NCI-H1694 (cell line): ENCODE measurements at regions not wholly inside any gene's neighbourhood (a gene's known extent, or its start where the extent isn't known, plus 50 kb on each side); places are given as distances from the start of the nearest gene placed in this dataset.
"Not testable (repeated sequence)": the region's sequence is repeated elsewhere in the genome, so short reads cannot be mapped to it uniquely, and the experiment has no call there.

Experiments
- DNase-seq: peaks from one replicate; lab custom pipeline; 2025; lab: John Stamatoyannopoulos, UW

GRCh38 chr6:57860481-57861315 is 543.3 kb downstream of the PRIM2 start:
- not testable (repeated sequence) for DNase-seq

GRCh38 chr6:57870083-57870482 is 552.7 kb downstream of the PRIM2 start:
- not testable (repeated sequence) for DNase-seq

DNA sequence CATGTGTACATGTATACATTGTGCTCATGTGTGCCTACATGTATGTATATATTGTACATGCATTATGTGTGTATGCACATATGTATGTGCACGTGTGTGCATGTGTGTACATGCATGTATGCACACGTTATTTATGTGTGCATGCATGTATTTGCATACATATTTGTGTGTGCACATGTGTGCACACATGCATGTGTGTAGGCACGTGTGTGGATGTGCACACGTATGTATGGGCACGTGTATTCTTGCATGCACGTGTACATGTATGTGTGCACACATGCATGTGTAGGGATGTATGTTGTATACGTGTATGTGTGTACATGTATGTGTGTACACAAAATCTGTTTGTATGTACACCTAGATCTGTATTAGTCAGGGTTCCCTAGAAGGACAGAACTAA is 556.0 kb downstream of the PRIM2 start:
- not testable (repeated sequence) for DNase-seq

DNA sequence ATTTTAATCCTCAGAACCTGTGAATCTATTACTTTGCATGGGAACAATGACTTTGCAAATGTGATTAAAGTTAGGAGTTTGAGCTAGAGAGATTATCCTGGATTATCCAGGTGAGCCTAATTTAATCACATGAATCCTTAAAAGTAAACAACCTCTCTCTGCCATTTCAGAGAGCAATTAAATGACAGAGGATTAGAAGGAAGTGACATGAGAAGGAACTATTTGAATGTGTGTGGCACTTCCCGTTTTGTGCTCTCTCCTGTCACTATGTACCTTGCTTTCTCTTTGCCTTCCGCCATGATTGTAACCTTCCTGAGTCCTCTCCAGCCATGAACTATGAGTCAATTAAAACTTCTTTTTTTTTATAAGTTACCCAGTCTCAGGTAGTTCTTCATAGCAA is 559.2 kb downstream of the PRIM2 start:
- not testable (repeated sequence) for DNase-seq

GRCh38 chr6:57877729-57878128 is 560.3 kb downstream of the PRIM2 start:
- DNase-seq, result not testable (repeated sequence)

DNA sequence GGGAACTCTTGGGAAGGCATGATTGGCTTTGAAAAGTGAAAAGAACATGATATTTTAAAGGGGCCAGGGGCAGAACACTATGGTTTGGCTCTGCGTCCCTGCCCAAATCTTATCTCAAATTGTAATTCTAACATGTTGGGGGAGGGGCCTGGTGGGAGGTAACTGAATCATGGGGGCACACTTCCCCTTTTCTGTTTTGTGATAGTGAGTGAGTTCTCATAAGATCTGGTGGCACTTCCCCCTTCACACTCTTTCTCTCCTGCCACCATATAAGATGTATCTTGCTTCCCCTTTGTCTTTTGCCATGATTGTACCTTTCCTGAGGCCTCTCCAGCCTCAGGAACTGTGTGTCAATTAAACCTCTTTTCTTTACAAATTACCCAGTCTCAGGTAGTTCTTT is 561.4 kb downstream of the PRIM2 start:
- not testable (repeated sequence) for DNase-seq

DNA sequence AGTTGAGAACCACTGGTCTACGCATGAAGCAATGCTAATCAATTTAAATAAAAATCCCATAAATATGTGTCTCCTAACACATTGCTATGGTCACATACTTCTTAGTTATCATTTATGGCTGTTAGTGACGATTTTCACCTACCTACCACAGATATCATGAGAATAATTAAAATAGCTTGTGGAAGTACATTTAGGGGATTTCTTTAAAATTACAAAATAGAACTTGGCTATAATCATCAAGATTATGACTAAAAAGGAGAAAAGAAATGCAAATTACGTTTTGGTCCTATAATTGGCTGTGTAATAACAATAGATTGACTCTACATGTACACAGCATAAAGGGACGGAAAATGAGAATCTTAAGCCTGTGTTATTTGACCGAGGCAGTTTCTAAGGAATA is 581.4 kb downstream of the PRIM2 start:
- not testable (repeated sequence) for DNase-seq

DNA sequence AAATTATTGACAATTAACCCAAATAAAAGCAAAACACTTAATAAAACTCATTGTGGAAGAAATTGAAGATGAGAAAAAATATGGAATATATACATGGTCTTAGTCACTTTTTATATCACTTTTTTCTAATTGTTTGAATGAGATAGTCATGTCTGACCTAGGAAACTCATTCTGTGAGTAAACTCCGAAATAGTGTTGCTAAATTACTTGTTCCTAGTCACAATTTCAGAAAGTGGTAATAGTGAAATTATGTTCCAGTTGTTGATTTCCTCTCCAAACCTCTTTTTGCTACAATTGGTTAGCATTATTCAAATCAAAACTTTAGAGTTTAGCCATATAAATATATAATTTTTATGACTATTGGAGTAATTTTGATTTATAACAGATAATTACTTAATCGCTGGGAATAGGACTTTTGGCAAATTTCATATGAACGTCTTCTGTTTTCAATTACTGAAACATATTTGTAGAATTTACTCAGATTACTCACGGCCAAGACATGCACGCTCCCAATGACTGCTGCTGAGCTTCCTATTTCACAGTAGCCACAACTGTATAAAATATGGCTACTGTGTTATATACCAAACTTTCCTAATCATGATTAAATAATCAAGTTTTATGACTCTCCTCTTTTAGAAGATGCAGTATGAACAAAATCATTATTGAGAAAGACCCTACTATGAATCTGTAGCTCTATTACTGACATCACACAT is 583.4 kb downstream of the PRIM2 start:
- DNase-seq, result not testable (repeated sequence)

DNA sequence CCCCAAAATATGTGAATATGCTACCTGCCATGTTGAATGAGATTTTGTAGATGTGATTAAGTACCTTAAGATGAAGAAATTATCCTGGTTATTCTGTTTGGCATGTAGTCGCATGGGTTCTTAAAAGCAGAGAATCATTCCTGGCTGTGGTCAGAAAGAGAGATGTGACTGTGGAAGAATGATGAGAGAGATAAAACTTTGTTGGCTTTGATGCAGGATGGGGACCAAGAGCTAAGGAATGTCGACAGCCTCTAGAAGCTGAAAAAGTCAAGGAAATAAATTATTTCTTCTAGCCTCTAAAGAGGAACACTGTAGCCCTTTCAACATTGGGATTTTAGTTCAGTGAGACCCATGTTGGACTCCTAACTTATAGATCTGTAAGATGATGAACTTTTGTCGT is 584.0 kb downstream of the PRIM2 start:
- not testable (repeated sequence) for DNase-seq

GRCh38 chr6:57904356-57904755 is 586.9 kb downstream of the PRIM2 start:
- not testable (repeated sequence) for DNase-seq

DNA sequence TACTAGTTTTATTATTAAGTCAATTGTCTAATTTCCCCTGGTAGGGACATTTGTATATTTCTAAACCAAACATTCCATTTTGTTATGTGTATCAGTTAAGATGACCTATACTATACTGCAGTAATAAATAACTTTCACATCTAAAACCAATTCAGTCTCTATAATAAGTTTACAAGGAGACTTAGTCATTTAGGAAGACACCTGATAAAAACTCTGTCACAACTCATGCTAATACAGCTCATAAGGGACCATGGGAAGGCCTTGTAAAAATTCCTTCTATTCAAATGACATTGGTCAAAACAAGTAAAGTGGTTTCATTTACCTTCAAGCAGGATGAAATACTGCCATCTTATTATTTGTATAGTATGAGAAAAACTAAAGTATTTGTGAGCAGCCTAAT is 597.9 kb downstream of the PRIM2 start:
- not testable (repeated sequence) for DNase-seq

DNA sequence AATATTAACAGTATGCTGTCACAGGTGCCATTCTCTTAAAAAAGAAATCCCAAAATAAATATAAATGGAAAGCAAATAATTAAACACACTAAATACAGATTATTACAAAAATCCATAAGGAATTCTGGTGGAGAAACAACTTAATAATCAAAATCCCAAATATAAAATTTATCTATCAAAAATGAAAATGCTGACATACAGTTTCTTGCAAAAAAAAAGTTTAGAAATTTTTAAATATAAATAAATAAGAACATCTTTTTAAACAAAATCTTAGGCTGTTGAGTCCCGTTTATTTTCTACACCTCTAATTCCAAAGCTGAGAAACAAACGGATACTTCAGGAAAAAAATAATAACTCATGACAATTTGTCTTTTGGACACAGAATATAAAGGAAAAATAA is 625.5 kb downstream of the PRIM2 start:
- not testable (repeated sequence) for DNase-seq

DNA sequence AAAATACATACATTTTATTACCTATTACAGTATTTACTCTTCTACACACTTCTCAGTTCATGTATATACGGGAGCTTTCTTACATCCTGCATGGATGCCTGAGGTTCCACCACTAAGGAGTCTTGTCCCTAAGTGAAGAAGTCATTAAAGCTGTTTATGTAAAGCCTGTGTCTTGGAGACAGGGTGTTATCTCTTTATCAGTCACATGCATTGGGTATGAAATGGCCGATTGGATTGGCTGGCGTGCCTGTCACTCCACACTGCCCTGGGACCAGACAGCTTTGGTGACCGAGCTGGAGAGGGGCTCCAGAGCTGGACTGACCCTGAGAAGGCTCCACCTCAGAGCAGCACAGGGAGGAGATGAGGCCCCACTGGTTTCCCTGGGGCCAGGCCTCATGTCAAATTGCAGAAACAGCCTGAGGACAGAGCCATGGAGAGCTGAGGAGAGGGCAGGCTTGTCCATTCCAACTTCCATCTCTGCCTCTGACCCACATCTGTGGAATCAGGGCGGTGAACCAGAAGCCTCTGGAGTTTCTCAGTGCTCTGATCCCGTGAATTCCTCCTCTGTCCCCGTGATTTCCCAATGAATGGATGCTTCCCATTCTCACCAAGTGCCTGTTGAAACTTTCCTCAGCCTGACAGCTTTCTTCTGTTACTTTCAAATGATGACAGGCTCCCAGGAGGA is 628.8 kb downstream of the PRIM2 start:
- not testable (repeated sequence) for DNase-seq

DNA sequence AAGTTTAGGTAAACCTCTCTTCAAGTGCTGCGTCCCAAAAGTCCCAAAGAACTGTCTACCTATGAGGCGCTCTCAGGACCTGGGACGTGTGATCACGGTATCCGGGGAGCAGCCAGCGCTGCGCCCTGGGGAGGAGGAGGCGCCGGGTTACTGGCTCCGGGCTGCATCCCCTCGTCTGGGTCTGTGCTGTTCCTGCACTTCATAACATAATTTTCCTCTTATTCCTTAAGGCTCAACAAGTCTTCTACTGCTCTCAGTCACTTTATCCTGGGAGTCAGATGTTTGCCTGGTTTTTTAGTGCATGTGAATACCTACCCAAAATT is 629.3 kb downstream of the PRIM2 start:
- DNase-seq, result not testable (repeated sequence)

GRCh38 chr6:57948481-57948880 is 631.1 kb downstream of the PRIM2 start:
- not testable (repeated sequence) for DNase-seq

GRCh38 chr6:57950430-57950829 is 633.0 kb downstream of the PRIM2 start:
- DNase-seq, result not testable (repeated sequence)

DNA sequence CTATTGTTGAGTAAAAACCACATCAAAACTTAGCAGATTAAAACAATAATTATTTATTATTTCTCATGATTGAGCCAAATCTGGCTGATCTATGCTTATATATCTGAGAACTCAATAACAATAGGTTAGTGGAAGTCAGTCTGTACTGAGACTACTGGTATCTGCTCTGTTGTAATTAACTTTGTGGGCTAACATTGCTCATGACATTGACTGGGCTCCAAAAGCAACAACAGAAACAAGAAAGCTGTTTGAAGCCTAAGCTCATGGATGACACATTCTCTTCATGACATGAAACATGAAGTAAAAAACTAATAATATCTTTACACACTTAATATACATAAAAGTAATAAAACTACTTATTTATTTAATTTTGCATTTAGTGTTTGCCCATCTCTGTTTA is 649.3 kb downstream of the PRIM2 start:
- not testable (repeated sequence) for DNase-seq

GRCh38 chr6:57971956-57972355 is 654.5 kb downstream of the PRIM2 start:
- DNase-seq, result not testable (repeated sequence)

DNA sequence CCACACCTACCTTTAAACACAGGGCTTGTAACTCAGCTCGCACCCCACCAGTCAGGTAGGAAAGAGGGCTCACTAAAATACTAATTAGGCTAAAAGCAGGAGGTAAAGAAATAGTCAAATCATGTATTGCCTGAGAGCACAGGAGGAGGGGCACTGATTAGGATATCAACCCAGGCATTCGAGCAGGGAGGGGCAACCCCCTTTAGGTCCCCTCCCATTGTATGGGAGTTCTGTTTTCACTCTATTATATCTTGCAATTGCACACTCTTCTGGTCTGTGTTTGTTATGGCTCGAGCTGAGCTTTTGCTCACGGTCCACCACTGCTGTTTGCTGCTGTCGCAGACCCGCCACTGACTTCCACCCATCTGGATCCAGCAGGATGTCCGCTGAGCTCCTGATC is 657.2 kb downstream of the PRIM2 start:
- DNase-seq, result no peak

DNA sequence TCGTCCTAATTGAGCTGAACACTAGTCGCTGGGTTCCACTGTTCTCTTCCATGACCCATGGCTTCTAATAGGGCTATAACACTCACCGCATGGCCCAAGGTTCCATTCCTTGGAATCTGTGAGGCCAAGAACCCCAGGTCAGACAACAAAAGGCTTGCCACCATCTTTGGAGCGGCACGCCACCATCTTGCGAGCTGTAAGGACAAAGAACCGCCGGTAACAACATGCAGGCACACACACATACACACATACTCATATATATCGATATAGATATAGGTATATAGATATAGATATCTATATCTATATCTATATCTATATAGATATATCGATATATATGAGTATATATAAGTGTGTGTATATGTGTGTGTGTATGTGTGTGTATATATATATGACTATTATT is 657.7 kb downstream of the PRIM2 start:
- DNase-seq, result not testable (repeated sequence)

- not testable (repeated sequence) for DNase-seq
These were observed 658.9 kb downstream of the PRIM2 start for GRCh38 chr6:57976371-57976770.

- not testable (repeated sequence) for DNase-seq
These were observed 666.2 kb downstream of the PRIM2 start for GRCh38 chr6:57983603-57984002.

- not testable (repeated sequence) for DNase-seq
These were observed 667.1 kb downstream of the PRIM2 start for GRCh38 chr6:57984575-57984974.
